Sigmoid colon (tissue), 4 donors: ENCODE measurements at regions not wholly inside any gene's neighbourhood (a gene's known extent, or its start where the extent isn't known, plus 50 kb on each side); places are given as distances from the start of the nearest gene placed in this dataset.
"Not testable (repeated sequence)": the region's sequence is repeated elsewhere in the genome, so short reads cannot be mapped to it uniquely, and the experiment has no call there.

Experiments
- CTCF ChIP-seq, 4 experiments: fragments of 450-650 bp in 3 of 4; fragments of 200-600 bp in 1 of 4; IDR thresholded peaks; one replicate each; pipeline ENCODE4 v1.5.1; 2016 to 2019; ENCODE audit warnings: antibody characterized with exemption in 4 of 4, mild to moderate bottlenecking in 3 of 4, moderate library complexity in 2 of 4
- EP300 ChIP-seq, 4 donors: sonication (generic); formaldehyde crosslinking; IDR thresholded peaks; one replicate each; pipeline ENCODE4 v1.6.1; 2017; ENCODE audit warnings: antibody characterized with exemption in 4 of 4
- POLR2A ChIP-seq, 2 donors: fragments of 450-650 bp; IDR thresholded peaks; one replicate each; pipeline ENCODE4 v1.6.1; 2016; ENCODE audit warnings: antibody characterized with exemption in 2 of 2, mild to moderate bottlenecking in 2 of 2, moderate library complexity in 2 of 2
- POLR2AphosphoS5 ChIP-seq, 4 donors: sonication (generic); formaldehyde crosslinking; IDR thresholded peaks; one replicate each; pipeline ENCODE4 v1.6.1; 2017; ENCODE audit warnings: antibody characterized with exemption in 4 of 4

GRCh38 chr2:89767058-89767457 is 1075.6 kb downstream of the RPIA start:
- not testable (repeated sequence) for TF ChIP-seq CTCF, POLR2A, POLR2AphosphoS5, EP300 (IDR thresholded peaks at IDR 0.05)
